ENCODE measurements at regions not wholly inside any gene's neighbourhood (a gene's known extent, or its start where the extent isn't known, plus 50 kb on each side); places are given as distances from the start of the nearest gene placed in this dataset.

- DNase-seq (ENCODE audit: low read depth), result no peak
Observed at GRCh38 chr2:2926009-2926857, 451.4 kb downstream of the EIPR1 start.

DNA sequence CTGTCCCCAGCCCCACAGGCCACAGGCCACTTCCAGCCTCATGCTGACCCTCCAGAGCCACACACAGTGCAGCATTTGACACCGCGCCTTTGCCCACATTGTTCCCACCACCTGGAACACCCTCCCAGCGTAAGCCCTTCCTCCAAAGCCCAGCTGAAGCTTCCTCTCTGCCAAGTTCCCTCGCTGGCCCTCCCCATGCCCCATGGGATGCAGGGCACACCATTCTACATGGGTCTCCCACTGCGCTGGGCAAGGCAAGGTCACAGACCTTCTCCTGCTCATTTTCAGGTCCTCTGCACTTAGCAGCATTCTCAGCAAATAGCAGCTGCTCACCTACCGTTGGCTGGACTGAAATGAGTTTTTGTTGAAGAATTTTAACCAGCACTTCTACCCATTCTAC is 455.5 kb downstream of the EIPR1 start:
- DNase-seq (ENCODE audit: low read depth), result no peak

DNA sequence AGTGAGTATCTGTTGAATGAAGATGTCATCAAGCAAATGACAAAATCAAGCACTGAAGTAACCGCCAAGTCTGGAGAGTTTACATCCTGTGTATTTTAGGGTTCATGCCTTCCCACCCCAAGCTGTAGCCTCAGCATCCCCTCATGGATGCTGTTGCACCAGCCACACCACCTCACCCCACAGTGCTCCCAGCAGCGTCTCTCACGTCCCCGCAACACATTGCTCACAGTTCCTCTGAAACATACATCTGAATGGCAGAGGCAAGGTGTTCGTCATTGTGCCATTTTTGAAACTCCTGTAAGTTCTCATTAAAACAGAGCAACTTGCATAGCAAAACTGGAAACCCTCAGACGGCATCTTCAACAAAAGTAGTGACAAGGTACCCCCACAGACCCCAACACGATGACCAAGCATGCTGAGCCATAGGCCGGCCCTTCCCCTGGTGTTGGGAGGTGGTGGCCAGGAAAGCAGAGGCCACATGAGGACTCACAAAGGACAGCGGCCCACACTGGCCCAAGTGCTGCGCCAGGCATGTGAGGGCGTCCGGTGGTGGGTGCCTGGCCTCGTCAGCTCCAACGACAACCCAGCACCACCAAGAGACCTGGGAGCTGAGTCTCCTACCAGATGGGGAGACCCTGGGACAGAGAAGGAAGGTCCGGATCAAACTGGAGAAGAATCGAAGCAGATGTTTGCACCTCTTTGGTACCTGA is 456.5 kb downstream of the EIPR1 start:
- no peak for DNase-seq (ENCODE audit: low read depth)

- DNase-seq (ENCODE audit: low read depth), result no peak
Observed at GRCh38 chr2:2919574-2920365, 457.8 kb downstream of the EIPR1 start.

DNA sequence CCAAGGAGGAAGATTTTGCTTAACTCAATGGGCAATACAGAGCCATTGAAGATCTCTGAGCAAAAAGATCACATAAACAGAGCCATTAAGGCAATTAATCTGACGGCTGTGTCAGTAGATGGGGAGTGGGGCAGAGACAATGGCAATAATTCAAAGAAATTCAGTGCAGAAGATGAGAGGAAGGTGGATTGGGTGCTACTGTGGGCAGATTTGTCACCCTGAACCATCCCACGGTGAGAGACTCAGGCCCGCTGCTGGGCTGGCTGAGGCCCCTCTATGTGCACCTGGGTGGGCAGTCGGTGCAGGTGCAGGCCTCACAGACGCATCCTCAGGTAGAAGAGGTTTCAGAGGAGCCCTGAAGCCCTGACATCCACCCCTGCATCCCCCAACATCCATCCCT is 458.6 kb downstream of the EIPR1 start:
- DNase-seq (ENCODE audit: low read depth), result no peak

GRCh38 chr2:2916621-2917020 is 461.0 kb downstream of the EIPR1 start:
- no peak for DNase-seq (ENCODE audit: low read depth)

DNA sequence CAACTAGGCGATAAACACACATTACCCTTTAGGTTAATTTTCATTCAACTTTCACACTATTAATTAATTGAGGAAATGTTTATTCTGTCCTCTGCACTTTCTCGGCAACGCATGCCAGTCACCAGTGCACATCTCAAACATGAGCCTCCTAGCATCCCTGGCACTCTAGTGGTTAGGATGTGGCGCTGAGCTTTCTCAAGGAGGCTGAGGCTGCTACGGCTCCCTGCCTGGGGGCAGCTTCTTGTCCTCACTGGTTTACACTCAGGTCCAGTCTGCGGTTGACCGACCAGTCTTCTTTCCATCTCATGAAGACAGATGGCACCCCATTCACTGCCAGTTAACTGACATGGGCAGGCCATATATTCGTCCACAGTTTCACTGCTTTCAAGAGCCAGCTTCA is 463.4 kb downstream of the EIPR1 start:
- no peak for DNase-seq (ENCODE audit: low read depth)

DNA sequence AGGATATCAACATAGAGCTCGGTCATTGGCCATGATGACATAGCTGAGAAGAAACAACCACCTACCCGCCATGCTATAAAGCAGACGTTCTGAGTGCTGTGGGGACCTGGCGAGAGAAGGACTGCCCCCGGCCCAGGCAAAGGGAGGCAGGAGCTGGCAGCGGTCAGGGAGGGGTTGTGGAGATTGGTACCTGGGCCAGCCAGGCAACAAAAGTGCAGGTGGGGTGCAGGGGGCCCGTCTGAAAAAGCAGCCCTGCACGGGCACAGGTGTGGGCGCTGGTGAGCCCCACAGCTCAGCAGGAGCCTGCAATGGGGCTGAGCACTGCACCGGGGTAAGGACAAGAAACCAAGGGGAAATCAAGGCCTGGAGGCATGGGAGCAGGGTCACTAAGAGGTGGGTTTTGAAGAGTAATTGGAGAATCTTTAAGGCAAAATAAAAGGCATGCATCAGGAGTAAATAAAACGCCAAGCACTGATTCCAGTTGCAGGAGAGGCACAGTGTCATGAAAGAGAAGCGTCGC is 464.0 kb downstream of the EIPR1 start:
- no peak for DNase-seq (ENCODE audit: low read depth)

DNA sequence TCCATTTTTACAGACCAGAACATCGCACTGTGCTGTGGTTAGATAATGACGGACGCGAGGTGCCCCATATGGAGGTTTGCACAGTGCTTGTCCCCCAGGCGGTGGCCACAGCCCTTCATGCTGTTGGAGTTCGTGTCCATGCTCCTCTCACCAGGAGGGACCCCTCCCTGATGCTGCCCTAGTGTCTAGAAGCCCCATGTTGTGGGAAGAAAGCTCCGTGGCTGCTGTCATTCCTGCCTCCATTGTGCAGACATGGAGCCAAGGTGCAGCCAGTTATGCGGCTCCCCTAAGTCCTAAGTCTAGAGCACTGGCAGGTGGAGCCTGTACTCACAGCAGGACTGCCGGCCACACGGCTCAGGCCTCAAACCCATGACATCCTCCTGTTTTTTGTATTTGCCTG is 464.9 kb downstream of the EIPR1 start:
- DNase-seq (ENCODE audit: low read depth), result no peak

GRCh38 chr2:2912293-2912692 is 465.3 kb downstream of the EIPR1 start:
- DNase-seq (ENCODE audit: low read depth), result no peak

DNA sequence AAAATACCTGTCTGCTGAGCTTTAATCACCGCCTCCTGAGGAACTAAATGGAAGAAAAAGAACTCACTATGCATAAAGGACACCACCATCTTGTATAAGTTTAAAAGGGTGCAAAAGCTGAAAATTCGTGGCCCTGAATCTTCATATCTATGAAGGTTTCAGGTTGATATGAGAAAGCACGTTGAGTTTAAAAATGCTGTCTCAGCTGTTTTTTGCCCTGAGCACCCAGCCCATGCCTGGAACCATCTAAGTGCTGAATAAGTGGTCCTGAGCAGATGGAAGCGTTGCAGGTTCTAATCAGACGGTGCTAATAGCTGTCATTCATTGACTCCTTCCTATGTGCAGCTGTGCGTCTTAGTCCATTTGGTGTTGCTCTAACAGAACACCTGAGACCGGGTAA is 467.4 kb downstream of the EIPR1 start:
- no peak for DNase-seq (ENCODE audit: low read depth)

DNA sequence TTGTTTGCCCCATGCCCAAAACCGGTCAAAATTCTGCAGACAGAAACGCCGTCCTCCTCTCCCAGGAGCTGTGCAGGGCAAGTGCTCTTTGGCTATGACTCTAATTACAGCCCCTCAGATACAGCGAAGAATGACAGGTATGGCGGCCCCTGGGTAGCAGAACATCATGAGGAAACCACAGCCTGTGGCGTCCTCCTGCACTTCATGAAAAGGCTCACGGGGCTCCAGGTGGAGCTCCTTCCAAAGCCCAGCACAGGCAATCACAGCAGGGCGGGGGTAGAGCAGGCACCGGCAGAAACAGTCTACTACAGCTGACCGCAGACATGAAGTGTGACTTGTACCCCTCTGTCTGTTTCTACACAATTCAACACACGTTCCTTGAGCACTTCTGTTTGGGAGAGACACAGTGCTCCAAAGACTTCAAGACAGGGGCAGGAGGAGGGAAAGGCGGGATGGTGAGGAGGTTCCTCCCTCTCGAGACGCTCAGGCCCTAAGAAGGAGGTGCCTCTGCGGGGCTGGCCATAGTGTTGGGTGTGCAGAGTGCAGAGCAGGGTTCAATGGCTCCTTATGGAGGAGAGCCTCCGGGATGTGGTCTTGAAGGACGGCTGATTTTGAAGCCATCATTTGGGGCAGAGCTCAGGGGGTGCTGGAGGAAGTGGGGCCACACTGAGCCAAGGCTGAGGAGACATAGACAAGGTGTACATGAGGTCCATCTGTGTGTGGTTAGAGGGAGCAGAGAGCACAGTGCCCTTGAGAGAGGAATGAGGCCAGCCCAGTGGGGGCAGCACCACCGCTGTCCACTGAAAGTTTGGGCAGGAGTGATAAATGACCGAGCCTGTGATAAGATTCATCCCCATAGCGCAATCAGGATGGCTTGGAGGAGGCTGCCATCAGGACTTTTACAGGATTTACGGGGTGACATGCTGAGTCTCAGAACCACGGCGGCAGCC is 468.3 kb downstream of the EIPR1 start:
- DNase-seq (ENCODE audit: low read depth), result no peak

DNA sequence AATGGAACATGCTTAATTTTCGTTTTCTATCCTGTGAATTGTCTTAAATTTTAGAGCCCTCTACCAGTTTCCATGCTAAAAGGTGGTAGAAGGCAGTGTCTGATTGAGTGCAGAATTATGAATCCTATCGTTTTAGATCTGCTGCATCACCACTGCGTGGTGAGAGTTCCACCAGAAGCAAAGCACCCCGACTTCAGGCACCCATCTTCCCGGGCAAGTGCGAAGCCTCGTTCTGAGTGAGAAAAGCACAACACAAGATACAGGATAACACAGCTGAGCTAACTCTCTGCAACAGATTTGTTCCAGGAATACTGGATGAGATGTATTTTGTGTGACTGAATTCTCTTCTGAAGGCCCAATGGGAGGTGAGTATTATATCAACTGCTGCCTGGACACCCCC is 471.5 kb downstream of the EIPR1 start:
- DNase-seq (ENCODE audit: low read depth), result no peak

DNA sequence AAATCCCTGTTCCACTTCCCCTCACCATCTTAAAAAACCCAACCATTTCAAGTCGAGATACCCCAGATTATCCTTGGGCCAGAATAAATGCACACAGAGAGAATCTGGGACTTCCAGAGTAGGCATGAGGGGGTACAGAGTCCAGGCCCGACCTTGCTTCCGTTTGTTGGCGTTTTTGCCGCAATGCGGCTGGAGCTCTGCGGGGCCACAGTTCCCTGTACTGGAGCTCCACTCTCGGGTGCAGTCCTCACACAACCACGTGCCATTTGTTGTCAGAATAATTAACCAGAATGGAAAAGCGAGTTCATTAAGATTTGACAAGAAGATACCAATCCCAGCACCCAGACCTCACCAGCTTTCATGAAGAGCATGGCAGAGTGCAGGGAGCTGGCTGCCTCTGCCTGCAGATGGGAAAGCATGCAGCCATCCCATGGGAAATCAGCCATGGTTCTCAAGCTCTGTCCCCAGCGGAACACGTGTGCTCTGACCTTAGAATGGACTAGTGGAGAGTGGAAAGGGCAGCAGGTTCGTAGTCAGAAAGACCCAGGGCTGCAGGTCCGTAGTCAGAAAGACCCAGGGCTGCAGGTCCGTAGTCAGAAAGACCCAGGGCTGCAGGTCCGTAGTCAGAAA is 472.8 kb downstream of the EIPR1 start:
- DNase-seq (ENCODE audit: low read depth), result no peak

DNA sequence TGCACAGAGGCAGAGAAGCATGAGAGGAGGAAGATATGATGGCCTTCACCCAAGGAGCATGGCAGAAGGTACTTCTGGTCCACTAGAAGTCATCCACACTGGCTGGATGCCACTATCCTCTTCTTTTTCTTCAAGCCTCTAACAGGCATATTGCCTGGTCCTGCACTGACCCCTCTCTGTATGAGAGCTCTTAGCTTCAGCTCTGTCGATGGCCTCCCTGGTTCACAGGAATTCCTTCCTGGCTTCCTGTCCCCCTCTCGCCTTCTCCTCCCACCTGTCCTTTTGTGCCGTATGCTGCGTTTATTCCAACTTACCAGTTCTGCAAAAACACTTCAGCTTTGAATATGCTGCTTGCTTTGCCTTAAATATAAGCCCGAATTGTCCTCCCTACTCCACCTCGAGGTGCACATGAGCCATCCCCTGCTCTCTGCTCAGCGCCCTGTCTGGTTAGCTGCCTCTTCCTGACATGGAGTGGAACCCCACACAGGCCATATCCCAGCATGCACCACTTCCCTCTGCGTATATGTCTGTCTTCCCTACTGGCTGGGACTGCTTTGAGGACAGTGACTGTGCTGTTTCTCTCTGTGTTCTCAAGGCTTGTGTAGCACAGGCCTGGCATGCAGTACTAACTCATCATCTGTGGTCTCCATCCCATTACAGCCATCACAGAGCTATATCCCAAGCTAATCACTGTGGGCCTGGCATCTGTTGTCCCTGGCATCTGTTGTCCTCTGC is 474.9 kb downstream of the EIPR1 start:
- DNase-seq (ENCODE audit: low read depth), result no peak

- no peak for DNase-seq (ENCODE audit: low read depth)
Observed at GRCh38 chr2:2901384-2902345, 476.0 kb downstream of the EIPR1 start.

DNA sequence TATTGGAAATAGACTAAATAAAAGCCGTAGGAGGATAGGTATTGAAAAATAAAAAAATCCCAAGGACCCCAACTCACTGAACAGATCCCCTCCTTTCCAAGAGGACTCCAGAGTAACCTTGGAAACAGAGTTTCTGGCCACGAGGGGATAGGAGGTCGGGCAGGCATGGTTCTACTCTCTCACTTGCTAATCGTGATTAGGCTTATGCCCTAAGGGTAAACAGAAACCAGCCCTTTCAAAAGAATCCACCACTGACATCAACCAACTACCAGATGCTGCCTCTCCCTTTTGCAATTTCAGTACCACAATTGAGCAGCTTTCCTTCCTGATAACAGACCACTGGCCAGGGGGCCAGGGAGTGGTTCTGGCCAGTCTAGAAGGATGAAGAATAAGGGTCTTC is 477.8 kb downstream of the EIPR1 start:
- DNase-seq (ENCODE audit: low read depth), result no peak

- DNase-seq (ENCODE audit: low read depth), result no peak
Observed at GRCh38 chr2:2898744-2899143, 478.9 kb downstream of the EIPR1 start.

DNA sequence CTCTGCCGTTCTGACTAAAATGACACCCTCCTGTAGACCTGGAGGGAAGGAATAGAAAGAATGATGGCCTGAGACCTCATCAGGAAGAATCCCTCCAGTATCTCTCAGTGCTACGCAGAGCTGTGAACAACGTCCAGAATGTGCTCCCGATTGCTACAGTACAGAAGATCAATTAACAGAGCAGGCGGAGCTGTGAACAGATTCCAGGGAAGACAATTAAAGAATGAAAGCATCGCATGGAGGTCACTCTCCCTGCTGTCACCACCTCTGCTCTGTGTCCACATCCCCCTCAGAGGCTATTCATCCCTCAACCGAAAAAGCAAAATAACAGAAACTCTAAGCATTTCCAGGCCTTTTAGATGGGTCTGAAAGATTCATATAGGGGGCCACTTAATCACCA is 481.0 kb downstream of the EIPR1 start:
- DNase-seq (ENCODE audit: low read depth), result no peak
